Brain microvascular endothelial cell (primary cell): ENCODE measurements at regions not wholly inside any gene's neighbourhood (a gene's known extent, or its start where the extent isn't known, plus 50 kb on each side); places are given as distances from the start of the nearest gene placed in this dataset.
A peak's percentile ranks its signal among the peaks of the same experiment; 100 is the strongest.

Source experiments
- DNase-seq: peaks from one replicate; pipeline ENCODE4 v3.0.0-alpha.2; 2020
- H3K27ac ChIP-seq: fragments of 250-450 bp; sonication (Bioruptor Pico); 2 replicates; pipeline ENCODE4 v1.5.1; 2020; ENCODE audit warnings: mild to moderate bottlenecking, moderate library complexity
- H3K27me3 ChIP-seq: fragments of 250-450 bp; sonication (Bioruptor Pico); replicated peaks from 2 replicates; pipeline ENCODE4 v1.5.1; 2020; ENCODE audit warnings: mild to moderate bottlenecking
- H3K36me3 ChIP-seq: fragments of 250-450 bp; sonication (Bioruptor Pico); replicated peaks from 2 replicates; pipeline ENCODE4 v1.5.1; 2020; ENCODE audit warnings: mild to moderate bottlenecking
- H3K4me3 ChIP-seq: 2 replicates; pipeline ENCODE4 v1.5.1; 2011; ENCODE audit warnings: low read depth, mild to moderate bottlenecking, control low read depth, low read length, moderate library complexity
- CTCF ChIP-seq: IDR thresholded peaks from 2 replicates; pipeline ENCODE4 v1.5.1; 2011; ENCODE audit warnings: low read depth, mild to moderate bottlenecking, moderate library complexity, low read length, control low read depth, inconsistent platforms; ENCODE audit errors: missing control alignments
- in situ Hi-C: cut with HindIII; loops from 2 replicates; pipeline ENCODE4 v1.10.0; 2017; ENCODE audit warnings: low sequenced_read_pairs, low pct_ligation_motif_present

GRCh38 chr2:228720895-228721294, 539.4 kb upstream of the SPHKAP start:
- Histone ChIP-seq H3K4me3 (no peak overlapping the region), H3K36me3 (no peaks in the 10 kb centered on the region), H3K27ac (no peak overlapping the region), H3K27me3 (no peaks in the 10 kb centered on the region)
- no peak for DNase-seq
- no peak for TF ChIP-seq CTCF
- in situ Hi-C loops, result no loop called here

- Histone ChIP-seq H3K4me3 (no peak overlapping the region), H3K27me3 (no peaks in the 10 kb centered on the region), H3K27ac (no peak overlapping the region), H3K36me3 (no peaks in the 10 kb centered on the region)
- in situ Hi-C loops, result no loop called here
- TF ChIP-seq CTCF, result no peak
- no peak for DNase-seq
Observed at GRCh38 chr2:228709788-228710371, 528.4 kb upstream of the SPHKAP start.

GRCh38 chr2:228707846-228708245, 526.4 kb upstream of the SPHKAP start:
- in situ Hi-C loops, result no loop called here
- Histone ChIP-seq H3K27ac (no peak overlapping the region), H3K36me3 (no peaks in the 10 kb centered on the region), H3K27me3 (no peaks in the 10 kb centered on the region), H3K4me3 (no peak overlapping the region)
- DNase-seq, result no peak
- no peak for TF ChIP-seq CTCF

GRCh38 chr2:228705318-228705717, 523.8 kb upstream of the SPHKAP start:
- Histone ChIP-seq H3K27me3 (no peaks in the 10 kb centered on the region), H3K4me3 (no peak overlapping the region), H3K27ac (no peak overlapping the region), H3K36me3 (no peaks in the 10 kb centered on the region)
- DNase-seq, result no peak
- in situ Hi-C loops, result no loop called here
- TF ChIP-seq CTCF, result no peak

- no peak for DNase-seq
- Histone ChIP-seq H3K27me3 (no peaks in the 10 kb centered on the region), H3K36me3 (no peaks in the 10 kb centered on the region), H3K4me3 (no peak overlapping the region), H3K27ac (no peak overlapping the region)
- in situ Hi-C loops, result no loop called here
- no peak for TF ChIP-seq CTCF
Observed at GRCh38 chr2:228703152-228703551, 521.7 kb upstream of the SPHKAP start.

- Histone ChIP-seq H3K27ac (peak overlapping the region; percentile 61), H3K36me3 (no peaks in the 10 kb centered on the region), H3K27me3 (no peaks in the 10 kb centered on the region), H3K4me3 (no peak overlapping the region)
- DNase-seq, result no peak
- TF ChIP-seq CTCF, result no peak
- in situ Hi-C loops, result no loop called here
Observed at GRCh38 chr2:228701506-228701905, 520.0 kb upstream of the SPHKAP start.
